Islet precursor cell (in vitro differentiated cells): ENCODE measurements at regions not wholly inside any gene's neighbourhood (a gene's known extent, or its start where the extent isn't known, plus 50 kb on each side); places are given as distances from the start of the nearest gene placed in this dataset.
A peak's percentile ranks its signal among the peaks of the same experiment; 100 is the strongest.

Experiments used
- DNase-seq: peaks from one replicate; pipeline ENCODE4 v3.0.0-alpha.2; 2018

GRCh38 chr12:98308141-98308540, 207.2 kb upstream of the TMPO start:
- DNase-seq = no peak

GRCh38 chr12:98317939-98318899, 197.2 kb upstream of the TMPO start:
- no peak for DNase-seq

GRCh38 chr12:98319716-98320425, 195.5 kb upstream of the TMPO start:
- no peak for DNase-seq

GRCh38 chr12:98325003-98325402, 190.4 kb upstream of the TMPO start:
- DNase-seq = no peak

GRCh38 chr12:98328467-98328866, 186.9 kb upstream of the TMPO start:
- no peak for DNase-seq

GRCh38 chr12:98329589-98329988, 185.8 kb upstream of the TMPO start:
- no peak for DNase-seq

- DNase-seq = no peak
Observed at GRCh38 chr12:98332642-98333041, 182.7 kb upstream of the TMPO start.

GRCh38 chr12:98334768-98335167, 180.6 kb upstream of the TMPO start:
- DNase-seq = no peak

GRCh38 chr12:98341026-98341425, 174.4 kb upstream of the TMPO start:
- no peak for DNase-seq

- no peak for DNase-seq
Observed at GRCh38 chr12:98341732-98342131, 173.7 kb upstream of the TMPO start.

- no peak for DNase-seq
Observed at GRCh38 chr12:98343002-98343567, 172.3 kb upstream of the TMPO start.

- DNase-seq = no peak
Observed at GRCh38 chr12:98344046-98344930, 171.1 kb upstream of the TMPO start.

- peak; percentile 62 for DNase-seq
Observed at GRCh38 chr12:98345308-98345876, 170.0 kb upstream of the TMPO start.

- DNase-seq = no peak
Observed at GRCh38 chr12:98351089-98351488, 164.3 kb upstream of the TMPO start.

GRCh38 chr12:98351784-98352183, 163.6 kb upstream of the TMPO start:
- DNase-seq = no peak

GRCh38 chr12:98352218-98352811, 163.1 kb upstream of the TMPO start:
- peak; percentile 90 for DNase-seq

- DNase-seq = peak; percentile 71
Observed at GRCh38 chr12:98352835-98353234, 162.6 kb upstream of the TMPO start.

- DNase-seq = peak; percentile 73
Observed at GRCh38 chr12:98354520-98355035, 160.8 kb upstream of the TMPO start.

- DNase-seq = no peak
Observed at GRCh38 chr12:98355322-98355721, 160.1 kb upstream of the TMPO start.

- DNase-seq = no peak
Observed at GRCh38 chr12:98355933-98356332, 159.5 kb upstream of the TMPO start.

- no peak for DNase-seq
Observed at GRCh38 chr12:98358144-98358543, 157.2 kb upstream of the TMPO start.

GRCh38 chr12:98359856-98360255, 155.5 kb upstream of the TMPO start:
- DNase-seq = no peak
